Naive thymus-derived CD4-positive, alpha-beta T cell (primary cell): ENCODE measurements at regions not wholly inside any gene's neighbourhood (a gene's known extent, or its start where the extent isn't known, plus 50 kb on each side); places are given as distances from the start of the nearest gene placed in this dataset.

Source experiments
- ATAC-seq: fragments of 150-1000 bp; cut with Tn5 transposase; 2 replicates; pipeline ENCODE4 v1.10.0; 2021; ENCODE audit warnings: mild to moderate bottlenecking, moderate library complexity
- CTCF ChIA-PET: fragments of 350-600 bp; sonication (Branson Sonifier 250); formaldehyde crosslinking; loops from one replicate; lab custom pipeline; 2021; ENCODE audit warnings: antibody characterized with exemption; lab: Charles Lee
- POLR2A ChIA-PET: fragments of 350-600 bp; sonication (Branson Sonifier 250); formaldehyde crosslinking; loops from one replicate; lab custom pipeline; 2021; ENCODE audit warnings: antibody characterized with exemption, inconsistent platforms; lab: Charles Lee
- DNase-seq, 9 donors: peaks; one replicate each; pipeline versions ENCODE4 v3.0.0 to v3.0.0-alpha.2; 2020 to 2022; ENCODE audit warnings: mixed read lengths in 1 of 9
- H3K27ac ChIP-seq: one replicate; pipeline ENCODE4 v1.7.0; 2013; ENCODE audit warnings: mild to moderate bottlenecking, low read depth, low read length, moderate library complexity
- H3K27me3 ChIP-seq, 2 donors: one replicate each; pipeline ENCODE4 v1.7.0; 2013; ENCODE audit warnings: low read length in 2 of 2, mild to moderate bottlenecking in 2 of 2, moderate library complexity in 2 of 2; ENCODE audit not compliant: control insufficient read depth in 2 of 2, insufficient read depth in 2 of 2
- H3K36me3 ChIP-seq, 3 experiments: 1 replicate in 2 of 3; 2 replicates in 1 of 3; pipeline ENCODE4 v1.7.0; 2013; ENCODE audit warnings: low read length in 3 of 3, mild to moderate bottlenecking in 3 of 3, moderate library complexity in 1 of 3; ENCODE audit not compliant: insufficient read depth in 3 of 3, control insufficient read depth in 2 of 3
- H3K4me1 ChIP-seq, 2 donors: one replicate each; pipeline ENCODE4 v1.7.0; 2013; ENCODE audit warnings: low read length in 2 of 2, mild to moderate bottlenecking in 2 of 2, moderate library complexity in 1 of 2; ENCODE audit not compliant: control insufficient read depth in 2 of 2, insufficient read depth in 2 of 2
- H3K4me3 ChIP-seq: 2 replicates; pipeline ENCODE4 v1.7.0; 2013; ENCODE audit warnings: mild to moderate bottlenecking, low read length
- H3K9me3 ChIP-seq, 3 experiments: 1 replicate in 2 of 3; 2 replicates in 1 of 3; pipeline ENCODE4 v1.7.0; 2013; ENCODE audit warnings: low read length in 3 of 3; ENCODE audit not compliant: control insufficient read depth in 2 of 3
- H3K27ac Mint-ChIP-seq, 9 donors: one replicate each; pipeline ENCODE4 v1.8.0; 2020 to 2022; ENCODE audit warnings: mixed read lengths in 9 of 9, mild to moderate bottlenecking in 8 of 9, moderate library complexity in 5 of 9, inconsistent platforms in 2 of 9
- H3K27me3 Mint-ChIP-seq, 5 donors: one replicate each; pipeline ENCODE4 v1.8.0; 2021 to 2022; ENCODE audit warnings: mixed read lengths in 5 of 5, mild to moderate bottlenecking in 1 of 5
- H3K36me3 Mint-ChIP-seq, 5 donors: one replicate each; pipeline ENCODE4 v1.8.0; 2020 to 2022; ENCODE audit warnings: mixed read lengths in 5 of 5, mild to moderate bottlenecking in 3 of 5, inconsistent platforms in 1 of 5
- H3K4me1 Mint-ChIP-seq, 7 donors: one replicate each; pipeline ENCODE4 v1.8.0; 2020 to 2022; ENCODE audit warnings: mixed read lengths in 7 of 7, mild to moderate bottlenecking in 3 of 7, inconsistent platforms in 1 of 7
- H3K4me3 Mint-ChIP-seq, 10 donors: one replicate each; pipeline ENCODE4 v1.8.0; 2020 to 2022; ENCODE audit warnings: mild to moderate bottlenecking in 10 of 10, mixed read lengths in 10 of 10, moderate library complexity in 6 of 10, inconsistent platforms in 2 of 10
- H3K9me3 Mint-ChIP-seq, 11 donors: one replicate each; pipeline ENCODE4 v1.8.0; 2020 to 2022; ENCODE audit warnings: mixed read lengths in 11 of 11, mild to moderate bottlenecking in 4 of 11, inconsistent platforms in 1 of 11, moderate library complexity in 1 of 11
- intact Hi-C, 2 donors: fragments of 100-400 bp; cut with micrococcal nuclease; formaldehyde crosslinking; loops; one replicate each; pipeline ENCODE4 v1.15.1; 2023

- Histone ChIP-seq H3K4me1 (no peaks in the 10 kb centered on the region), H3K27me3 (no peaks in the 10 kb centered on the region), H3K9me3 (no peaks in the 10 kb centered on the region), H3K4me3 (no peak overlapping the region), H3K27ac (no peak overlapping the region), H3K36me3 (peaks cover 0 to 49% (median 4%) of the 10 kb centered on the region in 3 experiments)
- H3K9me3 Mint-ChIP-seq = peaks cover 0 to 4% (median 0%) of the 10 kb centered on the region in 11 donors
- no peak overlapping the region for H3K4me3 Mint-ChIP-seq
- ChIA-PET CTCF (no interaction called here), POLR2A (no interaction called here)
- peak overlapping the region in 5 of 9 donors; percentile 7 to 68 (median 28) for H3K27ac Mint-ChIP-seq
- ATAC-seq (no peak), DNase-seq (no peak)
- no peaks in the 10 kb centered on the region for H3K27me3 Mint-ChIP-seq
- H3K4me1 Mint-ChIP-seq = peaks cover 0 to 6% (median 2%) of the 10 kb centered on the region in 7 donors
- H3K36me3 Mint-ChIP-seq = peaks cover 12 to 52% (median 26%) of the 10 kb centered on the region in 5 donors
- intact Hi-C loops = no loop called here
Observed at GRCh38 chr16:22425036-22425801, 50.8 kb upstream of the CDR2 start.

- ChIA-PET POLR2A (no interaction called here), CTCF (no interaction called here)
- Histone ChIP-seq H3K4me3 (no peak overlapping the region), H3K36me3 (peaks cover 0 to 51% (median 4%) of the 10 kb centered on the region in 3 experiments), H3K27ac (no peak overlapping the region), H3K27me3 (no peaks in the 10 kb centered on the region), H3K9me3 (no peaks in the 10 kb centered on the region), H3K4me1 (no peaks in the 10 kb centered on the region)
- intact Hi-C loops = no loop called here
- Mint-ChIP-seq H3K4me3 (no peak overlapping the region), H3K27ac (peak overlapping the region in 4 of 9 donors; percentile 7 to 75 (median 28)), H3K36me3 (peaks cover 12 to 54% (median 26%) of the 10 kb centered on the region in 5 donors), H3K4me1 (peaks cover 0 to 6% (median 2%) of the 10 kb centered on the region in 7 donors), H3K27me3 (no peaks in the 10 kb centered on the region), H3K9me3 (peaks cover 0 to 4% (median 0%) of the 10 kb centered on the region in 11 donors)
- DNase-seq = no peak
- ATAC-seq = no peak
Observed at GRCh38 chr16:22424161-22424937, 49.9 kb upstream of the CDR2 start.
